ENCODE measurements at regions not wholly inside any gene's neighbourhood (a gene's known extent, or its start where the extent isn't known, plus 50 kb on each side); places are given as distances from the start of the nearest gene placed in this dataset.

DNA sequence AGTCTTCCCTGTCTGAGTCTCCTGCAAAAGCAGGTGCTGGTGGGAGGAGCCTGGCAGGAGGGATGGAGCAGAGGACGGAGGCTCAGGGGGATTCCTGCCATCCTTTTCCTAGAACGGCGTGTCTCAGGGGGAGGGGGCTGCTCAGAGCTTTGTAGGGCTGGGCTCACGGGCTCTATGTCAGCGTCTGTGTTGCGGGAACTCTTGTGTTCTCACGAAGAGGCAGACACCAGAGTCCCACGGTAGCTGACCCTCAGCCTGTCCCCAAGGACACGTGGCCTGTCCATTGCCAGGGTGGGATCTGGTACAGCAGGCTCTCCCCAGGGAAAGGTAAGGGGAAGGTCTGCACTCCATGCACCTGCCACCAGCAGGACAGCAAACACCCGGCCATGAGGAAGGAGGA is 1505.2 kb downstream of the TBC1D22A start:
- no peak for DNase-seq (ENCODE audit: low read depth in 1 of 2, low spot score in 1 of 2)
- no peak overlapping the region for H3K27ac ChIP-seq (replicated peaks)
- no peak for TF ChIP-seq POLR2AphosphoS5 (IDR thresholded peaks at IDR 0.05; ENCODE audit: low read depth)
- TF ChIP-seq, protein P1, sequence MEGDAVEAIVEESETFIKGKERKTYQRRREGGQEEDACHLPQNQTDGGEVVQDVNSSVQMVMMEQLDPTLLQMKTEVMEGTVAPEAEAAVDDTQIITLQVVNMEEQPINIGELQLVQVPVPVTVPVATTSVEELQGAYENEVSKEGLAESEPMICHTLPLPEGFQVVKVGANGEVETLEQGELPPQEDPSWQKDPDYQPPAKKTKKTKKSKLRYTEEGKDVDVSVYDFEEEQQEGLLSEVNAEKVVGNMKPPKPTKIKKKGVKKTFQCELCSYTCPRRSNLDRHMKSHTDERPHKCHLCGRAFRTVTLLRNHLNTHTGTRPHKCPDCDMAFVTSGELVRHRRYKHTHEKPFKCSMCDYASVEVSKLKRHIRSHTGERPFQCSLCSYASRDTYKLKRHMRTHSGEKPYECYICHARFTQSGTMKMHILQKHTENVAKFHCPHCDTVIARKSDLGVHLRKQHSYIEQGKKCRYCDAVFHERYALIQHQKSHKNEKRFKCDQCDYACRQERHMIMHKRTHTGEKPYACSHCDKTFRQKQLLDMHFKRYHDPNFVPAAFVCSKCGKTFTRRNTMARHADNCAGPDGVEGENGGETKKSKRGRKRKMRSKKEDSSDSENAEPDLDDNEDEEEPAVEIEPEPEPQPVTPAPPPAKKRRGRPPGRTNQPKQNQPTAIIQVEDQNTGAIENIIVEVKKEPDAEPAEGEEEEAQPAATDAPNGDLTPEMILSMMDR (IDR thresholded peaks at IDR 0.05; ENCODE audit: insufficient read depth, low read length): no peak
- no peak for TF ChIP-seq GABPA (IDR thresholded peaks at IDR 0.05; ENCODE audit: low read depth)
- TF ChIP-seq, protein P2, sequence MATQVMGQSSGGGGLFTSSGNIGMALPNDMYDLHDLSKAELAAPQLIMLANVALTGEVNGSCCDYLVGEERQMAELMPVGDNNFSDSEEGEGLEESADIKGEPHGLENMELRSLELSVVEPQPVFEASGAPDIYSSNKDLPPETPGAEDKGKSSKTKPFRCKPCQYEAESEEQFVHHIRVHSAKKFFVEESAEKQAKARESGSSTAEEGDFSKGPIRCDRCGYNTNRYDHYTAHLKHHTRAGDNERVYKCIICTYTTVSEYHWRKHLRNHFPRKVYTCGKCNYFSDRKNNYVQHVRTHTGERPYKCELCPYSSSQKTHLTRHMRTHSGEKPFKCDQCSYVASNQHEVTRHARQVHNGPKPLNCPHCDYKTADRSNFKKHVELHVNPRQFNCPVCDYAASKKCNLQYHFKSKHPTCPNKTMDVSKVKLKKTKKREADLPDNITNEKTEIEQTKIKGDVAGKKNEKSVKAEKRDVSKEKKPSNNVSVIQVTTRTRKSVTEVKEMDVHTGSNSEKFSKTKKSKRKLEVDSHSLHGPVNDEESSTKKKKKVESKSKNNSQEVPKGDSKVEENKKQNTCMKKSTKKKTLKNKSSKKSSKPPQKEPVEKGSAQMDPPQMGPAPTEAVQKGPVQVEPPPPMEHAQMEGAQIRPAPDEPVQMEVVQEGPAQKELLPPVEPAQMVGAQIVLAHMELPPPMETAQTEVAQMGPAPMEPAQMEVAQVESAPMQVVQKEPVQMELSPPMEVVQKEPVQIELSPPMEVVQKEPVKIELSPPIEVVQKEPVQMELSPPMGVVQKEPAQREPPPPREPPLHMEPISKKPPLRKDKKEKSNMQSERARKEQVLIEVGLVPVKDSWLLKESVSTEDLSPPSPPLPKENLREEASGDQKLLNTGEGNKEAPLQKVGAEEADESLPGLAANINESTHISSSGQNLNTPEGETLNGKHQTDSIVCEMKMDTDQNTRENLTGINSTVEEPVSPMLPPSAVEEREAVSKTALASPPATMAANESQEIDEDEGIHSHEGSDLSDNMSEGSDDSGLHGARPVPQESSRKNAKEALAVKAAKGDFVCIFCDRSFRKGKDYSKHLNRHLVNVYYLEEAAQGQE (IDR thresholded peaks at IDR 0.05; ENCODE audit: insufficient replicate concordance, low read depth): no peak
- TF ChIP-seq SPI1 (IDR thresholded peaks at IDR 0.05; ENCODE audit: borderline replicate concordance, low read depth): no peak
- H3K27me3 ChIP-seq (ENCODE audit: insufficient read depth, poor library complexity, severe bottlenecking): no peaks in the 10 kb centered on the region
- H3K4me3 ChIP-seq (replicated peaks; ENCODE audit: insufficient read depth, low read length): no peak overlapping the region

DNA sequence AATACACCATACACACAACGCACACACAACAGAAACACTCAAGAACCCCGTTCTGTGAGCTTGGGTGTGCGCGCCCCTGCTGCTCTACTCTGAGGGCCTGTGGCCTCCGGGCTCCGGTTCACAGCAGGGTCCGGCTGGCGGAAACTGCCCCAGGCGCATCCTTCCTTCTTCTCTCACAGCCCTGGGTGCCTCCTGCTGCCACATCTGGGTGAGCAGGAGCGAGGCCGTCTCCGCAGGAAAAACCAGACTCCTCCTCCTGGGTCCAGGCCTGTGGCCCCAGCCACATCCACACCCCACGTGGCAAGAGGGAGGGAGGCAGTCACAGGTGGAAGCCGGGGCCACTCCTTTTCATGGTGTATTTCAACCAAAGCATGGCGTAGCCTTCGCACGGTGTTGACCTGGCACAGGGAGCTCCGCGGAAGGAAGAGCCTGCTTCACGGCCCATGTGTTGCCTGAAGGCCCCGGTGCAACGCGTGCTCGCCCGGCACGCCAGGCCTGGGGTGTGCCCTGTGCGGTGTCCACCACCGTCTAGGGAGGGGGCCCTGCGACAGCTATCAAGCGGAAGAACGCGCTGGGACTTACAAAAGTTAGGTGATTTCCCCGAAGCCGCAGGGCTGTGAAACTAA is 1502.7 kb downstream of the TBC1D22A start:
- DNase-seq (ENCODE audit: low read depth in 1 of 2, low spot score in 1 of 2): no peak
- TF ChIP-seq GABPA (IDR thresholded peaks at IDR 0.05; ENCODE audit: low read depth): no peak
- no peak for TF ChIP-seq POLR2AphosphoS5 (IDR thresholded peaks at IDR 0.05; ENCODE audit: low read depth)
- TF ChIP-seq SPI1 (IDR thresholded peaks at IDR 0.05; ENCODE audit: borderline replicate concordance, low read depth): no peak
- TF ChIP-seq, protein P1 (IDR thresholded peaks at IDR 0.05; ENCODE audit: insufficient read depth, low read length): no peak
- TF ChIP-seq, protein P2 (IDR thresholded peaks at IDR 0.05; ENCODE audit: insufficient replicate concordance, low read depth): no peak
- no peak overlapping the region for H3K4me3 ChIP-seq (replicated peaks; ENCODE audit: insufficient read depth, low read length)
- no peak overlapping the region for H3K27ac ChIP-seq (replicated peaks)
- no peaks in the 10 kb centered on the region for H3K27me3 ChIP-seq (ENCODE audit: insufficient read depth, poor library complexity, severe bottlenecking)

DNA sequence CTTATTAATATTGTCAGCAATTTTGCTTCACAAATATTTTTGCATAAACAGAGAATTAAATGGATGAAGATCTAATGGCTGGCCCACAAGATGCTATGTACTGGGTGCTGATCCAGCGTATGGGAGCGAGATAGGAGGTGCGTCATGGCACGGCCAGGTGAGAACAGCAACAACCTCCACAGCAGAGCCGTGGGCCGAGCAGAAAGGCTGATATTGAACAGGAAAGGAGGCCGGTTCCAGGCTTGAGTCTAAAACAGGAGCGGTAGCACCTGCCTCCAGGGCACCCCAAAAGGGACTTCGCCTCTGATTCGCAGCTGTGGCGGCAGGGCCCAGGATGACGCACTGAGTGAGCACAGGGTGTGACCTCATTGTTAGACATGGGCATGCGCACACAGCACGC is 1502.1 kb downstream of the TBC1D22A start:
- no peak overlapping the region for H3K4me3 ChIP-seq (replicated peaks; ENCODE audit: insufficient read depth, low read length)
- H3K27ac ChIP-seq (replicated peaks): no peak overlapping the region
- TF ChIP-seq, protein P2 (IDR thresholded peaks at IDR 0.05; ENCODE audit: insufficient replicate concordance, low read depth): no peak
- no peak for TF ChIP-seq SPI1 (IDR thresholded peaks at IDR 0.05; ENCODE audit: borderline replicate concordance, low read depth)
- TF ChIP-seq POLR2AphosphoS5 (IDR thresholded peaks at IDR 0.05; ENCODE audit: low read depth): no peak
- no peak for TF ChIP-seq GABPA (IDR thresholded peaks at IDR 0.05; ENCODE audit: low read depth)
- TF ChIP-seq, protein P1 (IDR thresholded peaks at IDR 0.05; ENCODE audit: insufficient read depth, low read length): no peak

More for the DNA sequence above, 1502.1 kb downstream of the TBC1D22A start:
- no peak for DNase-seq (ENCODE audit: low read depth in 1 of 2, low spot score in 1 of 2)
- H3K27me3 ChIP-seq (ENCODE audit: insufficient read depth, poor library complexity, severe bottlenecking): no peaks in the 10 kb centered on the region

Measured in HL-60 (cell line).